Activated CD8-positive, alpha-beta memory T cell treated with anti-CD3 and anti-CD28 coated beads for 48 hours (primary cell): ENCODE measurements at regions not wholly inside any gene's neighbourhood (a gene's known extent, or its start where the extent isn't known, plus 50 kb on each side); places are given as distances from the start of the nearest gene placed in this dataset.
"Not testable (repeated sequence)": the region's sequence is repeated elsewhere in the genome, so short reads cannot be mapped to it uniquely, and the experiment has no call there.

Experiments used
- DNase-seq, 3 experiments: peaks; one replicate each; pipeline ENCODE4 v3.0.0-alpha.2; 2020; ENCODE audit warnings: low read depth in 2 of 3, low spot score in 2 of 3

DNA sequence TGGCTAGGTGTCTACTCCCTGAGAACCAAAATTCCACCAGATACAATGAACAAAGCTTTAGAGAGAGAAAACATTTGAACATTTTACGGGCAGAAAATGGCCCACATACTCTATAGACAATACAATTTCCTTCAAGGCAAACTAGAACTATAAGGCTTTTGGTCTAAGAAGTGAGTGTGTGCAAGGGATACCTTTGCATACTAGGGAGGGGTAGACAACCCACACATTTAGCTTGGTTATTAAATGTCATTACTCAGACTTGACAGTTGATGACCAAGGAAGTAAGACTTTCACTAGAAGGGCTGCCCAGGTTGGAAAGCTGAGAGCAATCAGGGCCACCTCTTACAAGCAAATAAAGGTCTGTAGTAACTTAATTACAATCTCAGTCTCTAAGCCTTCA, 64.0 kb upstream of the PLEKHM1 start:
- DNase-seq: not testable (repeated sequence)

DNA sequence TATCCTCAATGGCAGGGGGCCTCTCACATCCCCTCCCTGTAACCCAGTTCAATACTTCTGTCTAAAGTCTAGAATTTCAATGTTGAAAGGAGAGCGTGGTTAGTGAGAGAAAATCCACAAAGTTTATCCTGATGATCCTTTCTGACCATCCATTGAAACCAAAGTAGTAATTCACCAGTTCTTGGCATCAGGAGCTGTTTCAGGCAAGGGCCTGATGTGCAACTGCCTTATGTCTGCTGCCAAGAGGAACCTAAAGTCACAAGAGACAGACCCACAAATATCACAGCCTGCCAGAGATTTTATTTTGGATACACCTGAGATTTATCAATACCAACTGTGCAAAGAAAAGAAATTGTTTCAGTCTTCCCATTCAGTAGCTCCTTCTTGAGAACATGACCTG, 68.3 kb upstream of the PLEKHM1 start:
- DNase-seq: not testable (repeated sequence)

DNA sequence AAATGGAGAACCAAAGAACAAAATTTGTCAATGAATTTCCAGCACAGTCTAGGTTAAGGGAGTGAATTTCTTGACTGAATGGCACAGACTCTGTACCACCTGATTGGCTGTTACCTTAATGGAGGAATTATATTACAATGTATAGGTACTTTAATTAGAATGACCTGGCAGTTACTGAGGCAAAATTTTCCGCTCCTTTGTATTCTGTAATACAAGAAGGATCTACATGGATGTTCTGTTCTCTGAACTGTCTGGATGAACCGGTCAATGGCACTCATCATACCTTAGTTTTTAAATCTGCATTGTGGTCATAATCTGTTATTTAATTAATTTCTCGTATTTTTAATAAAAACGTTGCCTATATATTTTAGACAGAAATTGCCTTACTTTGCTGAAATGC, 72.3 kb upstream of the PLEKHM1 start:
- DNase-seq: not testable (repeated sequence)

DNA sequence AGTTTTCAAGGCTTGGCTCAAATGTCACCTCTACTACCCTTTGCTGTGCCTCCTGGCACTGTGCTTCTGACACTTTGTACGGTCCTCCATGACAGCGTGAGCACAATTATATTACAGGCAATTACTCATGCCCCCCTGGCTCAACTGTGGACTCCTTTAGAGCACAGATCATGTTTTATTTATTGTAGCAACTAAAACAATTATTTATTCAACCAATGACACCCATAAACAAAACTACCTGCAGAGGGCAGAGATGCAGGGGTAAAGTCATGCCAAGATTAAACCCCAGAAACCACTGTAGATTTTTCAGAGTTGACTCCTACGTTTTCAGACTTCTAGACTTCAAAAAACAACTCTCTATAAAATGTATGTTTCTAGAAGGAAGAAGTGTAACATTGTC, 72.8 kb upstream of the PLEKHM1 start:
- not testable (repeated sequence) for DNase-seq

GRCh38 chr17:45568275-45568674, 77.8 kb upstream of the PLEKHM1 start:
- not testable (repeated sequence) for DNase-seq

DNA sequence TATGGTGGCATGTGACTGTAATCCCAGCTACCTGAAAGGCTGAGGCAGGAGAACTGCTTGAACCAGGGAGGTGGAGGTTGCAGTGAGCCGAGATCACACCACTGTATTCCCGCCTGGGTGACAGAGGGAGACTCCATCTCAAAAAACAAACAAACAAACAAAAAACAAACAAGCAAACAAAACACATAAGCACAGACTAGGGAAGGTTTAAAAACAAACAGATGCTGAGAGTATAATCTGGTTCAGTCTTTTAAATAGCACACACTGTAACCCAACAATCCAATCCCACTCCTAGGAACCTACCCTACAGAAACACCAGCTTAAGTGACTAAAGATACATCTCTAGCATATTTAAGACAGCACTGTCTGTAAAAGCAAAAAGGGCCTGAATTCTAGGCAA, 82.8 kb upstream of the PLEKHM1 start:
- not testable (repeated sequence) for DNase-seq

DNA sequence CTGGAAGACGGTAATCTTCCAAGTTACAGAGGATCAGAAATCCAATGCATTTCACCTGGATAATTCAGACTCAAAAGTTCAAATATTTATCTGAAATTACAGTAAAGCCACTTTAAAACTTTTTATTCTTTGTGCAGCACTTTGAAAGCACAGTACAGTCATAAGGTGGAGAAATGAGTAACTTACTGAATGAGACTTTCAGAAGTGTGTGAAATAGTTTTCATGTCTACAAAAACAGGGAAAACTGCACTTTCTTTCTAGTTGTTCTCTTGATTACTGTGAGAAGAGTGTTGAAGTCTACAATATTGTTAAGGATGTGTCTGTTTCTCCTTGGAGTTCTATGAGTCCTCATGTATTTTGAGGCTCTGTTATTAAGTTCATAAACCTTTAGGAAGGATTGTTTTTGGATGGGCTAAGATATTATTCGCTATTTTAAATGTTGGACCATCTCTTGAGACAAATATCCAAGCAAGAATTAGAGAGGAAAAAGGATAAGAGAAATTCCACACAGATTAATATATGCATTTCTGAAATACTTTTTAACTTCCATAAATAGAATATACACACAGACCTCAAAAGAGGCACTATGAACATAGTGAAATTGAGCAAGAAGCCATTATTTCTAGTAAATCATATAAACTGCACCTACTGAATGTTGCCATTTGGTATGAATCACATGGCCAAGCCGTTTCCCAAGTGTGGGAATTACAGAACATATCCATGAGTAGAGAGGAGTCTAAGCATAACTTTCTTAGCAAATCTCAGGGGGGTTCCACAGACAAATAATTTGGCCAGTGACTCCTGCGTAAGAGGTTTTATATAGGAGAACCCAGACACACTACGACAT, 83.6 kb upstream of the PLEKHM1 start:
- no peak for DNase-seq

DNA sequence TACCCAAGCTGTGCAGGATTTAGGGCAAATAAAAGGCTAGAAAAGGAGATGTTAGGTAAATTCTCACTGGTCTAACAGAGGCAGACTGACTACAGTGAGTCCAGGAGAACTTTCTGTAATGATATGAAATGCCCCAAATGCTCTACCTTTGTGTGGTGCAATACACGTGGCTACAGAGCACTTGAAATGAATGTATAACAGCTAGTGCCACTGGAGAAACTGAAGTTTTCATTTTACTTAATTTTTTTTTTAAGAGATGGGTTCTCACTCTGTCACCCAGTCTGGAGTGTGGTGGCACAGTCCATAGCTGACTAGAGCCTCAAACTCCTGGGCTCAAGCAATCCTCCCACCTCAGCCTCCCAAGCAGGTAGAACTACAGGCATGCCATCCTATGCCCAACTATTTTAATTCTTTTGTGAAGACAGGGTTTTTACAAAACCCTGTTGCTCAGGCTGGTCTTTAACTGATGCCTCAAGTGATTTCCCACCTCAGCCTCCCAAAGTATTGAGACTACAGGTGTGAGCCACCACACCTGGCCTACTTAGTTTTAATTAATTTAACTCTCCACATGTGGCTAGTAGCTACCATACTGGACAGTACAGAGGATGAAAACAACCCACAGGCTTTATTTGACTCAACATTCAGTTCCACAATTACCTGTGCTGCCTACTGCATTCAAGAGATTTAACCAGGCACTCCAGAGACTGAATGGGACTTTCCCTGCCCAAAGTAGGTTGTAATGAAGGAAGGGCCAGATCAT, 84.8 kb upstream of the PLEKHM1 start:
- no peak for DNase-seq

GRCh38 chr17:45576527-45577307, 86.2 kb upstream of the PLEKHM1 start:
- DNase-seq: not testable (repeated sequence)

- DNase-seq: no peak
These were observed 87.2 kb upstream of the PLEKHM1 start for GRCh38 chr17:45577571-45578279.

DNA sequence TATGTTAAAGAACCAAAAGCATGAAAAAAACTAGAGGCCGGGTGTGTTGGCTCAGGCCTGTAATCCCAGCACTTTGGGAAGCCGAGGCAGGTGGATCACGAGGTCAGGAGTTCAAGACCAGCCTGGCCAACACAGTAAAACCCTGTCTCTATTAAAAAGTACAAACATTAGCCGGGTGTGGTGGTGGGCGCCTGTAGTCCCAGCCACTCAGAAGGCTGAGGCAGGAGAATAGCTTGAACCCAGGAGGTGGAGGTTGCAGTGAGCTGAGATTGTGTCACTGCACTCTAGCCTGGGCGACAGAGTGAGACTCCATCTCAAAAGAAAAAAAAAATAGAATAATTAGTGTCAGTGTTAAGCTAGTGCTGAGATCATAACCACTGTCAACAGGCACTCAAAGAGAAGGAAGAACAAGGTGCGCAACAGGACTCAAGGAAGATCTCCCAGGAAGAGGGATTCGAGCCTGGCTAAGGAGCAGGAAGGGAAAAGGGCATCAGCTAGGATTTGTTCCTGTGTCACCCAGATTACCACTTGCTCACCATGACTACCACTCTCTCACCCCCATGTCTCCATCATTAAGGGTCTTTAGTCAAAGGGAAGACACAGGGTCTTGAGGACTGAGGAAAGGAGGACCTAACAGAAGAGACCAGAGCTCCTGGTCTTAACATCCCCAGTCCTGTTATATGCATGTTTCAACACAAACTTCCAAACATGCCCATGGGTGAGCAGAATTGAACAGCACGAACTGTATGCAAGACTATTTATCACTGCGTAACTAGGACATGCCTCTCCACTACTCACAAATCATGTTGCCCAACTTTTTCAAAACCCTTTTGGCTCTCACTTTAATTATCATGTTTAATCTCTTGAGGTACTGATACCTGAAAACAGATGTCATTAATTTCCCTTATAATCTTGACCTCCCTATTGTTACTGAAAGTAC, 88.3 kb upstream of the PLEKHM1 start:
- DNase-seq: no peak

DNA sequence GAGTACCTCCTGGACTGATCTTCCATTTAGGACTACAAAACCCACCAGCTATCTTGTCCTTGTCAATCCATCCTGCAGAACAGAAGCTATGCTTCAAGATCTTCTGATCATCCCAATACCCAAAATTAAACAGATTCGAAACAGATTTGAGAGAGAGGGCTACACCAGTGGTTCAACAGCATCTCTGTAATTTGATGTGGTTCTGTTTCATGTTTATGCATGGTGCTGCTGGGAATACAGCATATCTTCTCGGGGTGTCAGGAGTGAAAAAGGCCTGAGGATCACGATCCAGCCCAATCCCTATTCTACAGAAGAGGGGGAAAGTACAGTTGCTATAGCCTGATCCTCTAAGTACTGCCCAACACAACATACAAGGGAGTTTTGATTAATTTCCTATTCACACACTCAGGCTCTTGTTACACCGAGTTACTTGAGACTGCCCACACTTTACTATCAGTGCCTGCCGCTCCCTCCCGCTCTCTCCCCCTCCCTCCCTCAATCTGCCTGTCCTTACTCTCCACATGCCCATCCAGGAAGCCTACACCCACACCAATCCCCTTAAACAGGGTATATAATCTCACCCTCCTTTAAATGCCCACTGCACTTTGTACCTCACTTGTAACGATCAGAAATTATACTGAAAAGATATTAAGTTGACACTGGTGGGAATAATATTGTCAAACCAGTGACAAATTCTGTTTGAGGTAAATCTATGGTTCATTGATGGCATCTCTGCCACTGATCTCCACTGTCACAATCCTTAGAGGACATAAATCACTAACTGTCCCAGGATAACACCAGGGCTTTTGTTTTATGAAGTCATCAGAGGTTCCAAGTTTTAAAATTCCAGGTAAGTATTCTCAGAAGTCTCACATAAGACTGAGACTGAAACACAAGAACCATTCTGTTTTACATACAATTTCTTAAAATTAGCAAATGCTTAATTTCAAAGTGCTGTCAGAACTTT, 89.3 kb upstream of the PLEKHM1 start:
- DNase-seq: no peak

DNA sequence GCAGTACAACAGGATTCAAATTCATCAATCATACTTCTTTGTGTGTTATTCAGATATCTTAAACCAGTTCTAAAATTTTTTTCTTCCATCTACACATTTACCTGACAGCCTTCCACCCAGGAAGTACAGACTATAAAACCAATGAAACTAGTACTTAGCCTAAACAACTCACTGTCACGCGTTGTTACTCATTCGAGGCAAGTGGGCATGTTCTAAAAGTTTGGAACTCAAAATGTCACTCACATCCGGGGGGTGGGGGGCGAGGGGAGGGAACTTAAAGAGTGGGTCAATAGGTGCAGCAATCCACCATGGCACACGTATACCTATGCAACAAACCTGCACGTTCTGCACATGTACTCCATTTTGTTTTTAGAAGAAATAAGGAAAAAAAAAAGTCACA, 90.4 kb upstream of the PLEKHM1 start:
- DNase-seq: no peak

DNA sequence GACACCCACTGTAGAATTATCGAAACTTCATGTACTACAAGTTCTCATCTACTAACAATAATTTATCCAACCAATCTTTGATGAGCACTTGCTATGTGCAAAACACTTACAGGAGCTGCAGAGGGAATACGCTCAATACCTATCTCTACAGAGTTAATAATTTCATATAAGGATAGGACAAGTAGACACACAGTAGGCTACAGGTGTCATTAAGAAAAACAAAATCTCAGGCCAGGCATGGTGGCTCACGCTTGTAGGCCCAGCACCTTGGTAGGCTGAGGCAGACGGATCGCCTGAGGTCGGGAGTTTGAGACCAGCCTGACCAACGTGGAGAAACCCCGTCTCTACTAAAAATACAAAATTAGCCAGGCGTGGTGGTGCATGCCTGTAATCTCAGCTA, 91.3 kb upstream of the PLEKHM1 start:
- no peak for DNase-seq

GRCh38 chr17:45584092-45585036, 93.8 kb upstream of the PLEKHM1 start:
- peak; percentile 55 to 65 (median 62) for DNase-seq

- DNase-seq: peak in 2 of 3 experiments; percentile 69 to 72
These were observed 94.7 kb upstream of the PLEKHM1 start for GRCh38 chr17:45585037-45585733.
